HL-60 (cell line): ENCODE measurements at regions not wholly inside any gene's neighbourhood (a gene's known extent, or its start where the extent isn't known, plus 50 kb on each side); places are given as distances from the start of the nearest gene placed in this dataset.

ENCODE experiments used
- DNase-seq, 2 experiments: peaks; one replicate each; pipeline ENCODE4 v3.0.0-alpha.2; 2010 to 2020; ENCODE audit warnings: low read depth in 1 of 2, low spot score in 1 of 2
- H3K27ac ChIP-seq: fragments of 250-450 bp; sonication (Bioruptor Pico); replicated peaks from 2 replicates; pipeline ENCODE4 v1.5.1; 2020; ENCODE audit warnings: mild to moderate bottlenecking, moderate library complexity
- H3K27me3 ChIP-seq: fragments of 250-450 bp; sonication (Bioruptor Pico); 2 replicates; pipeline ENCODE4 v1.5.1; 2021; ENCODE audit warnings: mild to moderate bottlenecking, moderate library complexity; ENCODE audit not compliant: insufficient read depth, poor library complexity, severe bottlenecking
- H3K4me3 ChIP-seq: replicated peaks from 2 replicates; pipeline ENCODE4 v1.5.1; 2011; ENCODE audit warnings: mild to moderate bottlenecking, control low read depth, low read length; ENCODE audit not compliant: insufficient read depth
- GABPA ChIP-seq: IDR thresholded peaks from 2 replicates; pipeline ENCODE4 v1.6.1; 2012; ENCODE audit warnings: low read depth
- POLR2AphosphoS5 ChIP-seq: IDR thresholded peaks from 2 replicates; pipeline ENCODE4 v1.6.1; 2012; ENCODE audit warnings: low read depth
- SPI1 ChIP-seq: IDR thresholded peaks from 2 replicates; pipeline ENCODE4 v1.6.1; 2012; ENCODE audit warnings: low read depth, mild to moderate bottlenecking, borderline replicate concordance
- TF ChIP-seq, protein P1 (sequence below): IDR thresholded peaks from one replicate; pipeline ENCODE4 v1.5.1; 2011; ENCODE audit warnings: low read length, control low read depth, inconsistent platforms; ENCODE audit not compliant: insufficient read depth
- TF ChIP-seq, protein P2 (sequence below): IDR thresholded peaks from 2 replicates; pipeline ENCODE4 v1.6.1; 2012; ENCODE audit warnings: low read depth; ENCODE audit not compliant: insufficient replicate concordance

- no peak overlapping the region for H3K27ac ChIP-seq
- no peaks in the 10 kb centered on the region for H3K27me3 ChIP-seq
- H3K4me3 ChIP-seq = no peak overlapping the region
- DNase-seq = no peak
- no peak for TF ChIP-seq POLR2AphosphoS5
- no peak for TF ChIP-seq SPI1
- TF ChIP-seq, protein P1, sequence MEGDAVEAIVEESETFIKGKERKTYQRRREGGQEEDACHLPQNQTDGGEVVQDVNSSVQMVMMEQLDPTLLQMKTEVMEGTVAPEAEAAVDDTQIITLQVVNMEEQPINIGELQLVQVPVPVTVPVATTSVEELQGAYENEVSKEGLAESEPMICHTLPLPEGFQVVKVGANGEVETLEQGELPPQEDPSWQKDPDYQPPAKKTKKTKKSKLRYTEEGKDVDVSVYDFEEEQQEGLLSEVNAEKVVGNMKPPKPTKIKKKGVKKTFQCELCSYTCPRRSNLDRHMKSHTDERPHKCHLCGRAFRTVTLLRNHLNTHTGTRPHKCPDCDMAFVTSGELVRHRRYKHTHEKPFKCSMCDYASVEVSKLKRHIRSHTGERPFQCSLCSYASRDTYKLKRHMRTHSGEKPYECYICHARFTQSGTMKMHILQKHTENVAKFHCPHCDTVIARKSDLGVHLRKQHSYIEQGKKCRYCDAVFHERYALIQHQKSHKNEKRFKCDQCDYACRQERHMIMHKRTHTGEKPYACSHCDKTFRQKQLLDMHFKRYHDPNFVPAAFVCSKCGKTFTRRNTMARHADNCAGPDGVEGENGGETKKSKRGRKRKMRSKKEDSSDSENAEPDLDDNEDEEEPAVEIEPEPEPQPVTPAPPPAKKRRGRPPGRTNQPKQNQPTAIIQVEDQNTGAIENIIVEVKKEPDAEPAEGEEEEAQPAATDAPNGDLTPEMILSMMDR = no peak
- TF ChIP-seq, protein P2, sequence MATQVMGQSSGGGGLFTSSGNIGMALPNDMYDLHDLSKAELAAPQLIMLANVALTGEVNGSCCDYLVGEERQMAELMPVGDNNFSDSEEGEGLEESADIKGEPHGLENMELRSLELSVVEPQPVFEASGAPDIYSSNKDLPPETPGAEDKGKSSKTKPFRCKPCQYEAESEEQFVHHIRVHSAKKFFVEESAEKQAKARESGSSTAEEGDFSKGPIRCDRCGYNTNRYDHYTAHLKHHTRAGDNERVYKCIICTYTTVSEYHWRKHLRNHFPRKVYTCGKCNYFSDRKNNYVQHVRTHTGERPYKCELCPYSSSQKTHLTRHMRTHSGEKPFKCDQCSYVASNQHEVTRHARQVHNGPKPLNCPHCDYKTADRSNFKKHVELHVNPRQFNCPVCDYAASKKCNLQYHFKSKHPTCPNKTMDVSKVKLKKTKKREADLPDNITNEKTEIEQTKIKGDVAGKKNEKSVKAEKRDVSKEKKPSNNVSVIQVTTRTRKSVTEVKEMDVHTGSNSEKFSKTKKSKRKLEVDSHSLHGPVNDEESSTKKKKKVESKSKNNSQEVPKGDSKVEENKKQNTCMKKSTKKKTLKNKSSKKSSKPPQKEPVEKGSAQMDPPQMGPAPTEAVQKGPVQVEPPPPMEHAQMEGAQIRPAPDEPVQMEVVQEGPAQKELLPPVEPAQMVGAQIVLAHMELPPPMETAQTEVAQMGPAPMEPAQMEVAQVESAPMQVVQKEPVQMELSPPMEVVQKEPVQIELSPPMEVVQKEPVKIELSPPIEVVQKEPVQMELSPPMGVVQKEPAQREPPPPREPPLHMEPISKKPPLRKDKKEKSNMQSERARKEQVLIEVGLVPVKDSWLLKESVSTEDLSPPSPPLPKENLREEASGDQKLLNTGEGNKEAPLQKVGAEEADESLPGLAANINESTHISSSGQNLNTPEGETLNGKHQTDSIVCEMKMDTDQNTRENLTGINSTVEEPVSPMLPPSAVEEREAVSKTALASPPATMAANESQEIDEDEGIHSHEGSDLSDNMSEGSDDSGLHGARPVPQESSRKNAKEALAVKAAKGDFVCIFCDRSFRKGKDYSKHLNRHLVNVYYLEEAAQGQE = no peak
- no peak for TF ChIP-seq GABPA
Measured at GRCh38 chr4:141465171-141465570, 171.2 kb upstream of the IL15 start.

DNA sequence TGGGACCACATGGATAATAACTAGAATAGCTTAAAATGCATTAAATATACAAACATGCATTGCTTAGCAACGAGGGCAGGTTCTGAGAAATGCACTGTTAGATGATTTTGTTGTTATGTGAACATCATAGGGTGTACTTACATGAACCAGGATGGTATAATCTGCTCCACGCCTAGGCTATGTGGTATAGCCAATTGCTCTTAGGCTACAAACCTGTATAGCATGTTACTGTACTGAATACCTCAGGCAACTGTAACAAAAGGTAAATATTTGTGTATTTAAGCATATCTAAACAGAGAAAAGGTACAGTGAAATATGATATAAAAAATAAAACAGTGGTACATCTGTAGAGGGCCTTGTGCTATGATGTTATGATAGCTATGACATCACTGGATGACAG, 169.2 kb upstream of the IL15 start:
- no peaks in the 10 kb centered on the region for H3K27me3 ChIP-seq
- no peak overlapping the region for H3K27ac ChIP-seq
- TF ChIP-seq, protein P1 = no peak
- TF ChIP-seq SPI1 = no peak
- no peak for TF ChIP-seq GABPA
- DNase-seq = no peak
- no peak overlapping the region for H3K4me3 ChIP-seq

GRCh38 chr4:141469392-141469791, 167.0 kb upstream of the IL15 start:
- no peak for TF ChIP-seq SPI1
- TF ChIP-seq, protein P2 = no peak
- no peak for TF ChIP-seq GABPA
- TF ChIP-seq, protein P1 = no peak
- TF ChIP-seq POLR2AphosphoS5 = no peak
- DNase-seq = no peak
- Histone ChIP-seq H3K27me3 (no peaks in the 10 kb centered on the region), H3K27ac (no peak overlapping the region), H3K4me3 (no peak overlapping the region)

DNA sequence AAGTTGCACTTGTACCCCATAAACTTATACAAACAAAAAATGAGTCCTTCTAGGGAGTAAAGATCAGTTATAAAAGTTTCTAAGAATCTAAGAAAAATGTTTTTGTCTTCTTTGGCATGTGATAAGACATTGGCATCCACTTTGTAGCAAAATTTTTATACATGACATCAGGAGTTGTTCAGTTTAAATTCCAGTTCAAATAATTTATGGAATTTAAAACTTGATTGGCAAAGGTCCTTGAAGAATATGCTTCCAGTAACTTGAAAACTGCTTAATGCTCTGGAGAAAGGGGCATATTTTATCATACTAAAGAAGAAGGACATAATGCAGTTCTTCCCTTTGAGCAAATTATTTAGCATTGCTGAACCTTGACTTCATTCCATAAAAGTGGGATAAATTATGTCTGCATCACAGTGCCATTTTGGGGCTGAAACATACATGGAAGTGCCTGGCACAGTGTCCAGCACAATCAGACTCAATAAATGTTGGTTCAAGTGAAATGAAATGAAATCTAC, 163.3 kb upstream of the IL15 start:
- no peak for TF ChIP-seq SPI1
- TF ChIP-seq, protein P2 = no peak
- TF ChIP-seq, protein P1 = no peak
- DNase-seq = no peak
- H3K4me3 ChIP-seq = no peak overlapping the region
- H3K27me3 ChIP-seq = no peaks in the 10 kb centered on the region
- no peak overlapping the region for H3K27ac ChIP-seq
